Lower leg skin (tissue), 3 donors: ENCODE measurements at regions not wholly inside any gene's neighbourhood (a gene's known extent, or its start where the extent isn't known, plus 50 kb on each side); places are given as distances from the start of the nearest gene placed in this dataset.

ENCODE experiments used
- POLR2A ChIP-seq, 2 donors: fragments of 450-650 bp; IDR thresholded peaks; one replicate each; pipeline ENCODE4 v1.6.1; 2016 to 2017; ENCODE audit warnings: antibody characterized with exemption in 2 of 2, mild to moderate bottlenecking in 1 of 2, moderate library complexity in 1 of 2
- TF ChIP-seq, protein P1 (sequence below), 3 donors: fragments of 450-650 bp; IDR thresholded peaks; one replicate each; pipeline ENCODE4 v1.5.1; 2016; ENCODE audit warnings: antibody characterized with exemption in 3 of 3, mild to moderate bottlenecking in 3 of 3, moderate library complexity in 2 of 3

DNA sequence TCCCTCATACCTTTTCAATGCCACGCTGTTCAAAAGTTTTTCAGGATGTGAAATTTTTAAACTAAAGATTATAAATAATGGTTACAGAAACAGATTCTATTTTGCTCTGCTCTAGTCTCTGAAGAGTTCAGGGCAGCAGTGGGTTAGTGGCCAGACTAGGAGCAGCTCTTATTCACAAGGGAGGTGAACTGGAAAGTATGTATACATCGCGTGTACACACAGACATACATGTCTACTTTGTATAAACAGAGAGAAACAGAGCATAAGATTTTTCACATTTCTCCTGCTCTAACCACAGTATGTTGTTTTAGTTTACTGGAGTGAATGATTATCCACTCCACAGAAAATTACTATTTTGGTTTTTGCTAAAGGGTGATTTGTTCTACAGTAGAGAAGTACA lies 74.4 kb upstream of the CRY1 start:
- no peak for TF ChIP-seq POLR2A (IDR thresholded peaks at IDR 0.05)
- TF ChIP-seq, protein P1, sequence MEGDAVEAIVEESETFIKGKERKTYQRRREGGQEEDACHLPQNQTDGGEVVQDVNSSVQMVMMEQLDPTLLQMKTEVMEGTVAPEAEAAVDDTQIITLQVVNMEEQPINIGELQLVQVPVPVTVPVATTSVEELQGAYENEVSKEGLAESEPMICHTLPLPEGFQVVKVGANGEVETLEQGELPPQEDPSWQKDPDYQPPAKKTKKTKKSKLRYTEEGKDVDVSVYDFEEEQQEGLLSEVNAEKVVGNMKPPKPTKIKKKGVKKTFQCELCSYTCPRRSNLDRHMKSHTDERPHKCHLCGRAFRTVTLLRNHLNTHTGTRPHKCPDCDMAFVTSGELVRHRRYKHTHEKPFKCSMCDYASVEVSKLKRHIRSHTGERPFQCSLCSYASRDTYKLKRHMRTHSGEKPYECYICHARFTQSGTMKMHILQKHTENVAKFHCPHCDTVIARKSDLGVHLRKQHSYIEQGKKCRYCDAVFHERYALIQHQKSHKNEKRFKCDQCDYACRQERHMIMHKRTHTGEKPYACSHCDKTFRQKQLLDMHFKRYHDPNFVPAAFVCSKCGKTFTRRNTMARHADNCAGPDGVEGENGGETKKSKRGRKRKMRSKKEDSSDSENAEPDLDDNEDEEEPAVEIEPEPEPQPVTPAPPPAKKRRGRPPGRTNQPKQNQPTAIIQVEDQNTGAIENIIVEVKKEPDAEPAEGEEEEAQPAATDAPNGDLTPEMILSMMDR (IDR thresholded peaks at IDR 0.05): no peak
